LNCaP clone FGC (cell line): ENCODE measurements at regions not wholly inside any gene's neighbourhood (a gene's known extent, or its start where the extent isn't known, plus 50 kb on each side); places are given as distances from the start of the nearest gene placed in this dataset.

Experiments used
- DNase-seq: peaks from one replicate; pipeline ENCODE4 v3.0.0-alpha.2; 2011; ENCODE audit warnings: low read depth
- H3K4me3 ChIP-seq: 2 replicates; pipeline ENCODE4 v1.5.1; 2011; ENCODE audit warnings: mild to moderate bottlenecking, low read depth, low read length, control low read depth
- TF ChIP-seq, protein P1 (sequence below): IDR thresholded peaks from 2 replicates; pipeline ENCODE4 v1.5.1; 2012; ENCODE audit warnings: mild to moderate bottlenecking; ENCODE audit not compliant: control insufficient read depth, insufficient read depth; ENCODE audit errors: extremely low read depth

GRCh38 chr20:48006036-48006833 lies 221.0 kb upstream of the SULF2 start:
- DNase-seq: no peak
- no peak overlapping the region for H3K4me3 ChIP-seq
- TF ChIP-seq, protein P1, sequence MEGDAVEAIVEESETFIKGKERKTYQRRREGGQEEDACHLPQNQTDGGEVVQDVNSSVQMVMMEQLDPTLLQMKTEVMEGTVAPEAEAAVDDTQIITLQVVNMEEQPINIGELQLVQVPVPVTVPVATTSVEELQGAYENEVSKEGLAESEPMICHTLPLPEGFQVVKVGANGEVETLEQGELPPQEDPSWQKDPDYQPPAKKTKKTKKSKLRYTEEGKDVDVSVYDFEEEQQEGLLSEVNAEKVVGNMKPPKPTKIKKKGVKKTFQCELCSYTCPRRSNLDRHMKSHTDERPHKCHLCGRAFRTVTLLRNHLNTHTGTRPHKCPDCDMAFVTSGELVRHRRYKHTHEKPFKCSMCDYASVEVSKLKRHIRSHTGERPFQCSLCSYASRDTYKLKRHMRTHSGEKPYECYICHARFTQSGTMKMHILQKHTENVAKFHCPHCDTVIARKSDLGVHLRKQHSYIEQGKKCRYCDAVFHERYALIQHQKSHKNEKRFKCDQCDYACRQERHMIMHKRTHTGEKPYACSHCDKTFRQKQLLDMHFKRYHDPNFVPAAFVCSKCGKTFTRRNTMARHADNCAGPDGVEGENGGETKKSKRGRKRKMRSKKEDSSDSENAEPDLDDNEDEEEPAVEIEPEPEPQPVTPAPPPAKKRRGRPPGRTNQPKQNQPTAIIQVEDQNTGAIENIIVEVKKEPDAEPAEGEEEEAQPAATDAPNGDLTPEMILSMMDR: no peak

DNA sequence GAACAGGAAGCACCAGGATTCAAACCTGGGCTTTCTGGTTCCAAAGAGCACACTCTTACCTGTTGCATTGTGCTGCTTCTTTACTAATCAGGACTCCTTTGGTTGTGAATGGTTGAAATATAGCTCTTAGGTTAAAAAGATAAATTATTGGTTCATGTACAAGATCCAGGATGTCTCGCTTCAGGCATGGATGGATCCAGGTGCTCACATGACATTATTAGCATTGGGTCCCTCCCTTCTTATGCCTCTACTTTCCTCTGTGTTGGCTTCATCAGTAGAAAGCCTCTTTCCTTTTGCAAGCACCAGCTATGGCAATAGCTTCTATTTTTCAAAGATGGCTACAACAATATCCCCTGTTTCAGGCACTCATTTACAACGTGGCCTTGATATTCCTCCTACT lies 217.7 kb upstream of the SULF2 start:
- TF ChIP-seq, protein P1: no peak
- DNase-seq: no peak
- no peak overlapping the region for H3K4me3 ChIP-seq

DNA sequence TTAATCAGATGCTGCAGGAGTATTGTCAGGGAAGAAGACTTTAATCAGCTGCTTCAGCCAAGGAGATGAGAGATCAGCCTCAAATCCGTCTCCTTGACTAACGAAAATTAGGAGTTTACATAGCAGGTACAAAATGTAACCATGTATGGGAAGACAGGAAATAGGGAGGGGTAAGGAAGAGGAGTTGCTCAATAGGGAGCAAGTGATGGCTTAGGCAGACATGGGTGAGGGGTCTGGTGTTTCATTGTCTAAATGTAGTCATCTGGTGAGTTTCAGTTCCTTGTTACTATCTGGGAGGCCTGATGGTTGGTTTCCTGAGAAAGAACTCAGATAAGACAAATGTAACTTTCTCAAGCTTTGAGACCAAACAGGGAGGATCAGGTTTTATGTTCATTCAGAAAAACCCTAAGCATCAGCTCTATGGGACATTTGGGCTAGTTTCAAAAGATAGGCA lies 217.3 kb upstream of the SULF2 start:
- H3K4me3 ChIP-seq: no peak overlapping the region
- TF ChIP-seq, protein P1: no peak
- no peak for DNase-seq

DNA sequence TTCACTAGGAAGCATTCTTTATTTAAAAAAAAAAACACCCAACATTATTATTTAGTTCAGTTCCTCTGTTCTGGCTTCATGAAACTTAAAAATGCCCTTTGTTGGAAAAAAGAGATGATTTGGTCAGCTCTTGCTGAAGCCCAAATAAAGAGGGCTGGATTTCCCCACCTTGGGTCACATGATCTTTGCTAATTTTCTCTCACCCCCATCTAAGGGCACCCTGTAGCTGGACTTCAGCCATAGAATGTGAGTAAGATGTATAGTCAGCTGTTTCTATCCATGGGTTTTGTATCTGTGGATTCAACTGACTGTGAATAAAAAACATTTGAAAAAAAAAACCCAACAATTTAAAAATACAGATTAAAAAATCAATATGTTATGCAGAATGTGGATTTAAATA lies 213.9 kb upstream of the SULF2 start:
- no peak for DNase-seq
- TF ChIP-seq, protein P1: no peak
- no peak overlapping the region for H3K4me3 ChIP-seq

DNA sequence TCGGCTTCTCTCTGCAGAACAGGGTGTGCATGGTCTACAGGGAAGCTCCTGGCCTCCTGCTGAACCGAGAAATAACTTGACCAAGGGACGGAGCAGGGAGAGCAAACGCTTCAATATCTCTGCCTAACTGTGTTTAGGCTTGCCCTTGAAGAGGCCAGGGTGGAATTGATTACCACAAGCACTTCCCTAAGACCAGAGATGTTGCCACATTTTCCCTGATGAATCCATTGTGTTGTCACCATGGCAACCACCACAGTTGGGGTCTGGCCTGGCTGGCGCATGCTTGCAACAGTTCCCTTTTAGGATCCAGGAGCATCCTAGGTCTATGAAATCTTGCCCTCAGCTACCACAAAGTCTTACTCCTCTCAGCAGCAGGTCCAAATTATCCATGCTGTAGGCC lies 213.5 kb upstream of the SULF2 start:
- DNase-seq: no peak
- TF ChIP-seq, protein P1: no peak

DNA sequence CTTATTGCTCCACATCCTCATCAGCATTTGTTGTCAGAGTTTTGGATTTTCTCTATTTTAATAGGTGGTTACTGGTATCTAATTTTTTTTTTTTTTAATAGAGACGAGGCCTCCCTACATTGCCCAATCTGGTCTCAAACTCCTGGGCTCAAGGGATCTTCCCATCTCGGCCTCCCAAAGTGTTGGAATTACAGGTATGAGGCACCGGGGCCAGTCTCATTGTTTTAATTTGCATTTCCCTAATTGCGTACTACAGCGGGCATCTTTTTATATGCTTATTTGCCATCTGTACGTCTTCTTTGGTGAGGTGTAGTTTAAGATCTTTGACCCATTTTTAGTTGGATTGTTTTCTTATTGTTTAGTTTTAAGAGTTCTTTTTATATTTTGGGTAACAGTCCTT lies 210.4 kb upstream of the SULF2 start:
- no peak overlapping the region for H3K4me3 ChIP-seq
- TF ChIP-seq, protein P1: no peak
- DNase-seq: no peak

More for the DNA sequence above, 213.5 kb upstream of the SULF2 start:
- H3K4me3 ChIP-seq: no peak overlapping the region

DNA sequence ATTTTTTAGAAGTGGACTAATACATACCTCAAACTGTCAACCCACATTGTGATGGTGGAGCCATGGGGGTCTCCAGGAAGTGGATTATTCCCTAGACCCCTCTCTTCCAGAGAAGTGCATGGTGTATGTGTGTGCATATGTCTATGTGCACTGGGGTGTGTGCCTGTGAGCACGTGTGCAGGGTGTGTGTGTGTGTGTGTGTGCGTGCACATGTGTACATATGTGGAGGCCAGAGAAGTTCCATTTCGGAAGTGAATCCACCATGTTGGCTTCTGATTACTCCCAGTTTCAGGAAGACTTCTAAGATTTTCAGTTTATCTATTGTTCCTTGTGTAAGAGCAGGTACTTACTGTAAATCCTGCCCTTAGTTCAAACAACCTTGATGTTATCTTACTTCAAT lies 208.5 kb upstream of the SULF2 start:
- no peak overlapping the region for H3K4me3 ChIP-seq
- TF ChIP-seq, protein P1: no peak
- no peak for DNase-seq
